HFF-Myc (cell line): ENCODE measurements at regions not wholly inside any gene's neighbourhood (a gene's known extent, or its start where the extent isn't known, plus 50 kb on each side); places are given as distances from the start of the nearest gene placed in this dataset.
A peak's percentile ranks its signal among the peaks of the same experiment; 100 is the strongest.

Experiments used
- DNase-seq: peaks from one replicate; pipeline ENCODE4 v3.0.0-alpha.2; 2011; ENCODE audit warnings: low read depth; ENCODE audit errors: extremely low read depth
- H3K4me3 ChIP-seq: replicated peaks from 2 replicates; pipeline ENCODE4 v1.5.1; 2011; ENCODE audit warnings: low read depth, mild to moderate bottlenecking, control low read depth, low read length
- TF ChIP-seq, protein P1 (sequence below): IDR thresholded peaks from 2 replicates; pipeline ENCODE4 v1.5.1; 2012; ENCODE audit warnings: mild to moderate bottlenecking, low read depth, low read length, control low read depth; ENCODE audit errors: missing control alignments

DNA sequence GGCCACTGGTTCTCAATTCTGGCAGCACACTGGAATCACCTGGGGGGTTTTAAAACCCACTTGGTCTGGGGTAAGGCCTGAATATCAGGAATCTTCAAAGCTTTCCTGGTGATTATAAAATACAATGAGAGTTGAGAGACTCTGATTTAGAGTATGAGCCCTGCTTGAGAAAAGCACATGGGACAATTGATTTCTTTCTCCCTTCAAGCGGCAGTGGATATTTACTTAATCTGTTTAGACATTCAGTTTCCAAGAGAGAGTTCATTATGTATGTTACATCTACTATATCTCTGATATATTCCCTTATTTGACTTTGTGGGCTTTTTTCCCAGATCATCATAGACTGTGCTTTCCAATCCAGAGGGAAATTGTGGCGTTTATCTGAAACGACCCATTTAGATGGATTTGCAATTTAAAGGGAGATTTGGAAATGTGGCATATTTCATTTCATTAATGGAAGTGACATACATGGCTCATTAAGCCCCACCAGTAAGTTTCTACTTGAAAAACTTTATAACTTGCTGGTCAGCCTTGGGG is 171.2 kb upstream of the PFN2 start:
- TF ChIP-seq, protein P1, sequence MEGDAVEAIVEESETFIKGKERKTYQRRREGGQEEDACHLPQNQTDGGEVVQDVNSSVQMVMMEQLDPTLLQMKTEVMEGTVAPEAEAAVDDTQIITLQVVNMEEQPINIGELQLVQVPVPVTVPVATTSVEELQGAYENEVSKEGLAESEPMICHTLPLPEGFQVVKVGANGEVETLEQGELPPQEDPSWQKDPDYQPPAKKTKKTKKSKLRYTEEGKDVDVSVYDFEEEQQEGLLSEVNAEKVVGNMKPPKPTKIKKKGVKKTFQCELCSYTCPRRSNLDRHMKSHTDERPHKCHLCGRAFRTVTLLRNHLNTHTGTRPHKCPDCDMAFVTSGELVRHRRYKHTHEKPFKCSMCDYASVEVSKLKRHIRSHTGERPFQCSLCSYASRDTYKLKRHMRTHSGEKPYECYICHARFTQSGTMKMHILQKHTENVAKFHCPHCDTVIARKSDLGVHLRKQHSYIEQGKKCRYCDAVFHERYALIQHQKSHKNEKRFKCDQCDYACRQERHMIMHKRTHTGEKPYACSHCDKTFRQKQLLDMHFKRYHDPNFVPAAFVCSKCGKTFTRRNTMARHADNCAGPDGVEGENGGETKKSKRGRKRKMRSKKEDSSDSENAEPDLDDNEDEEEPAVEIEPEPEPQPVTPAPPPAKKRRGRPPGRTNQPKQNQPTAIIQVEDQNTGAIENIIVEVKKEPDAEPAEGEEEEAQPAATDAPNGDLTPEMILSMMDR = no peak
- no peak overlapping the region for H3K4me3 ChIP-seq
- no peak for DNase-seq

GRCh38 chr3:150140614-150141321 is 170.1 kb upstream of the PFN2 start:
- no peak overlapping the region for H3K4me3 ChIP-seq
- DNase-seq = no peak
- TF ChIP-seq, protein P1 = no peak

DNA sequence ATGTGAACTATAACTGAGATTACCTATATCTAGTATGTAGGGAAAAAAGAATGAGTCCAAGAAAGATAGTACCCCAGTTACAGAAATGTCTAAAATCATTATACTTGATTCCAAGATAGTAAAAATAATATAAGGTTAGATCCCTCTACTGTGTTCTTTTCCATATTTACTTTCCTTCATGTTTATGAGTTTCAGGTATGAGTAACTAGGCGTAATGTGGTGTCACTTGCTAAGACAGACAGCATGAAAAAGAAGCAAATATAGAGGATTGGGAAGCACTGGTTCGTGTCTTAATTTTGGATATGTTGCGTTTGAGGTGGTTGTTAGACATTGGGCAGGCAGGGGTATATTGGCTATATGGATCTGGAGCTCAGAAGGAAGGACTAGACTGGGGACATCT is 168.1 kb upstream of the PFN2 start:
- TF ChIP-seq, protein P1 = no peak
- no peak overlapping the region for H3K4me3 ChIP-seq
- DNase-seq = no peak

DNA sequence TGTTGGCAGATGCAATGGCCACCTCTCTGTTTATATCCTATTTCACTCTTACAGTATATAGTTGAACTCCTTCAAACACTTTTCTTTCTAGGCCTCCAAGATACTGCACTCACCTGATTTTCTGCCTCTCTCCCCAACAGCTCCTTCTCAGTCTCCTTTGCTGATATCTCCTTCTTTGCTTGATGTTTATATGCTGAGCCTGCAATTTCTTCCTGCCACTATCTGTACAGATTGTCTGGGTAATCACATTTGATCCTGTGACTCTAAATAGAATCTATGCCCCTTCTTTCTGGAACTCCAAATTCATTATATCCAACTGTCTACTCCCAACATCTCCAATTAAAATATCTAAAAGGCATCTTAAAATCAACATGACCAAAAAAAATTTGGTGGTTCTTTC is 165.5 kb upstream of the PFN2 start:
- no peak for DNase-seq
- TF ChIP-seq, protein P1 = no peak

GRCh38 chr3:150135287-150135721 is 164.6 kb upstream of the PFN2 start:
- DNase-seq = peak; percentile 16
- no peak overlapping the region for H3K4me3 ChIP-seq
- TF ChIP-seq, protein P1 = no peak

More for the DNA sequence above, 165.5 kb upstream of the PFN2 start:
- no peak overlapping the region for H3K4me3 ChIP-seq

- no peak overlapping the region for H3K4me3 ChIP-seq
- no peak for DNase-seq
- TF ChIP-seq, protein P1 = no peak
Measured at GRCh38 chr3:150133293-150133692, 162.6 kb upstream of the PFN2 start.
